Right lobe of liver (tissue), 6 donors: ENCODE measurements at regions not wholly inside any gene's neighbourhood (a gene's known extent, or its start where the extent isn't known, plus 50 kb on each side); places are given as distances from the start of the nearest gene placed in this dataset.
A peak's percentile ranks its signal among the peaks of the same experiment; 100 is the strongest.

Experiments
- ATAC-seq, 4 donors: fragments of 200-7000 bp; cut with Tn5 transposase; one replicate each; pipeline ENCODE4 v1.9.1; 2020; ENCODE audit warnings: mild to moderate bottlenecking in 4 of 4, moderate library complexity in 4 of 4
- DNase-seq, 3 donors: peaks; one replicate each; pipeline ENCODE4 v3.0.0-alpha.2; 2020
- H3K27ac ChIP-seq, 3 donors: fragments of 200-600 bp; one replicate each; pipeline ENCODE4 v1.8.0; 2022
- H3K27me3 ChIP-seq, 2 donors: fragments of 200-600 bp; one replicate each; pipeline ENCODE4 v1.8.0; 2022
- H3K36me3 ChIP-seq, 4 donors: fragments of 200-600 bp; sonication (generic) in 1 of 4; one replicate each; pipeline versions ENCODE4 v1.5.1 to v1.8.0; 2017 to 2022; ENCODE audit warnings: control low read depth in 1 of 4
- H3K4me1 ChIP-seq, 4 donors: fragments of 200-600 bp; sonication (generic) in 1 of 4; one replicate each; pipeline versions ENCODE4 v1.5.1 to v1.8.0; 2017 to 2022; ENCODE audit warnings: control low read depth in 1 of 4
- H3K4me3 ChIP-seq, 3 donors: fragments of 200-600 bp; one replicate each; pipeline ENCODE4 v1.8.0; 2022
- H3K9me3 ChIP-seq, 4 donors: fragments of 200-600 bp; sonication (generic) in 1 of 4; one replicate each; pipeline versions ENCODE4 v1.5.1 to v1.8.0; 2017 to 2022; ENCODE audit warnings: control low read depth in 1 of 4
- CTCF ChIP-seq, 4 donors: fragments of 200-600 bp in 3 of 4; fragments of 450-650 bp in 1 of 4; IDR thresholded peaks; one replicate each; pipeline versions ENCODE4 v1.5.1 to v1.8.0; 2016 to 2022; ENCODE audit warnings: antibody characterized with exemption in 4 of 4, mild to moderate bottlenecking in 2 of 4
- POLR2A ChIP-seq: fragments of 450-650 bp; IDR thresholded peaks from one replicate; pipeline ENCODE4 v1.6.1; 2017; ENCODE audit warnings: antibody characterized with exemption, mild to moderate bottlenecking
- whole genome bisulfite sequencing: methylation state at CpG from one replicate; pipeline ENCODE4 v1.1.6; 2018; ENCODE audit warnings: low coverage, low lambda C conversion rate; ENCODE audit not compliant: insufficient coverage; ENCODE audit errors: missing lambda C conversion rate; 5-methylcytosine and 5-hydroxymethylcytosine counted together
- intact Hi-C, 2 donors: fragments of 100-400 bp; cut with DNase I; formaldehyde crosslinking; loops; one replicate each; pipeline versions ENCODE4 v1.11.2 to v1.14.1; 2022
- donor health status: DM: no; HTN: yes; CAD: no.
- donor health status: DM: no; HTN: no; CAD: no.
- donor health status: DM: no; HTN: no; CAD: no.
- donor health status: DM: no; HTN: yes; CAD: no.
- donor health status: DM: no; HTN: yes; CAD: no.

DNA sequence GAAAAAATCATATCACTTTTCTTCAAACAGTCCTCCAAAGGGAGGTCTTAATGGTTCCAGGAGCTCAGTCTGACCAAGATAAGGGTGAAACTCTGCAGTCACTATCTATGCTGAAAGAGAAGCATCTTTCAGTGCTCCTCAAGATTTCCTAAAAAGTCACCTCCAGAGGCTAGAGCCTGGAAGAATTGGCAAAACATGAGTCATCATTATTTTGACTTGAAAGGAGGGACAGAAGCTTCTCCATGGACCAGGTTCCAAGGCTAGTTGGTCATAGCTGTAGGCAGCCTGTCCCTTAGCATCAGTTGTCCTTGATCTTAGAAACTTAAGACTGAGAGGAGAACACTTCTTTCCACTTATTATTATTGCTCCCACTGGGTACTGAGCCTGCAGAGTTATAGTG is 219.0 kb upstream of the ASIC2 start:
- DNase-seq (no peak), ATAC-seq (no peak)
- Histone ChIP-seq H3K4me1 (peaks cover 0 to 12% (median 5%) of the 10 kb centered on the region in 4 donors), H3K36me3 (no peaks in the 10 kb centered on the region), H3K9me3 (no peaks in the 10 kb centered on the region), H3K27me3 (no peaks in the 10 kb centered on the region), H3K4me3 (no peak overlapping the region), H3K27ac (no peak overlapping the region)
- no peak for TF ChIP-seq POLR2A
- TF ChIP-seq CTCF (IDR thresholded peaks at IDR 0.05): no peak
- intact Hi-C loops: no loop called here

DNA sequence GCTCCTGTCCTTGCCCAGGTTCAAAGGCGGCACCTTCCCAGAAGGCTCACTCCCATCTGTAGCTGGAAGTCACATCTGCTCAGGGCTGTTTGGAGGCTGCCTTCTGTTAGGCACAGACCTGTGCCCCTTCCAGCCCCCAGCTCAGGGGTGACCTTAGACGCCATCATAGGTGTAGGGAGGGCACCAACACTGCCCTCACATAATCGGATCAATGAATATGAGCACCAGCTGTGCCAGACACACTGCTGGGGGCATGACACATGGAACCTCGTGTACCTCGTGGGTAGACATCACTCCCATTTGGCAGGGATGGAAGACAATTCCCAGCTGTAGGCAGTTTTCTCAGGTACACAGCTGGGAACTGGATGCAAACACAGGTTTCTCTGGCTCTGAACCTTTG is 220.7 kb upstream of the ASIC2 start:
- intact Hi-C loops: no loop called here
- TF ChIP-seq POLR2A: no peak
- no peak overlapping the region for H3K4me3 ChIP-seq
- no peaks in the 10 kb centered on the region for H3K27me3 ChIP-seq
- ATAC-seq (peak in 2 of 4 donors; percentile 10 to 56), DNase-seq (peak in 1 of 3 donors; percentile 59)
- WGBS: 35% methylated on average over 2 of the region's 5 CpGs
- no peaks in the 10 kb centered on the region for H3K9me3 ChIP-seq
- H3K27ac ChIP-seq: peak overlapping the region in 1 of 3 donors; percentile 48
- no peaks in the 10 kb centered on the region for H3K36me3 ChIP-seq
- H3K4me1 ChIP-seq: peaks cover 0 to 12% (median 5%) of the 10 kb centered on the region in 4 donors

DNA sequence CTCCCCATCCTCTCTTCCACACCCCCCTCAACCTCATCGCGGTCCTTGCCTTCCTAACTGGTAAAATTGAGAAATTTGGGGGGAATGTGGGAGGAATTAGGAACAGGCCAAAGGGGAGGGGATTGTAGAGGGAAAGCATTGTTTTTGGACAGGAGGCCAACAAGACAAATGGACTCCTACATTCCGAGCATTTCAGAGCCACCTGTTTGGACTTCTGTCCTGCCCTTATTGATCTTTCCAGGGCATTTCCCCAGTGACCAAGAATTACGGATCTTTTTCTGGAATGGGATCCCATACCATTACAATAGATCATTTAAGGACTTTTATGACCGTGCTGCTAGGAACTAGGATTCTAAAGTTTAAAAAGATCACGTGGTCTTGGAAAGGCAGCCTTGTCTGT is 221.3 kb upstream of the ASIC2 start:
- intact Hi-C loops: no loop called here
- peak; percentile 32 to 86 (median 52) for ATAC-seq
- DNase-seq: no peak
- Histone ChIP-seq H3K9me3 (no peaks in the 10 kb centered on the region), H3K27me3 (no peaks in the 10 kb centered on the region), H3K36me3 (no peaks in the 10 kb centered on the region), H3K27ac (peak overlapping the region in 1 of 3 donors; percentile 59), H3K4me1 (peaks cover 0 to 12% (median 5%) of the 10 kb centered on the region in 4 donors), H3K4me3 (no peak overlapping the region)
- 38% methylated on average over 6 of the region's 6 CpGs for WGBS
- no peak for TF ChIP-seq POLR2A
- TF ChIP-seq CTCF (IDR thresholded peaks at IDR 0.05): no peak

DNA sequence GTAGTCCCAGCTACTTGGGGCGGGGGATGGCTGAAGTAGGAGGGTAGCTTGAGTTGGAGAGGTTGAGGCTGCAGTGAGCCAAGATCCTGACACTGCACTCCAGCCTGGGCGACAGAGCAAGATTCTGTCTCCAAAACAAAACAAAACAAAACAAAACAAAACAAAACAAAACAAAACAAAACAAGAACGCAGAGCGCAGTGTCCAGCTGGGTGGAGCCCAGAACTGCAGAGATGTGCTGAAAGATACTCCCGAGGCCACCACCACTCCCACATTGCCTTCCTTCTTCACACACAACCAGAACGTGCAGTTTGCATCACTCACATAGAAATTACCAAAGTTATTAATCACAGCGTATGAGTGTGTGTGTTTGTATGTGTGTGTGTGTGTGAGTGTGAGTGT is 222.9 kb upstream of the ASIC2 start:
- H3K27ac ChIP-seq: no peak overlapping the region
- no peak overlapping the region for H3K4me3 ChIP-seq
- no peaks in the 10 kb centered on the region for H3K9me3 ChIP-seq
- no peaks in the 10 kb centered on the region for H3K27me3 ChIP-seq
- WGBS: 68% methylated on average over 7 of the region's 7 CpGs
- H3K36me3 ChIP-seq: no peaks in the 10 kb centered on the region
- no peak for TF ChIP-seq POLR2A
- TF ChIP-seq CTCF (IDR thresholded peaks at IDR 0.05): no peak
- ATAC-seq (no peak), DNase-seq (no peak)
- intact Hi-C loops: no loop called here
- H3K4me1 ChIP-seq: peaks cover 0 to 12% (median 10%) of the 10 kb centered on the region in 4 donors

DNA sequence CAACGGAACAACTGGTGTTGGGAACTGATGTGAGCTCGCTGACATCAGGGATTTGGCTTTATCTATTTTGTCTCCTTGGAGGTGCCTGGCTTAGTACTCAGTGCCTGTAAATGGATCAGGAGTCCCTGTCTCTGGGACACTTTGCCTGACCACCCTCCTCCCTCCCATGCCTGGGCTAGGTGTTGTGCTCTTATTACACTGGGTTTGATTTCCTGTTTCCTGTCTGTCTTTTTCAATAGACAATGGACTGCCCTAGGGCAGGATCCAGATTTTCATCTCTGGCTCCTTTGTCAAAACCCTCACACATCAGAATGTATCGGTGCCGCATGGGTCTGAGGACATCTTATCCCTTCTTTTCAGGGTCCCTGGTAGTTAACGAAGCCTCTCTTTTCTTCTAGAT is 223.6 kb upstream of the ASIC2 start:
- ATAC-seq (no peak), DNase-seq (no peak)
- Histone ChIP-seq H3K27ac (no peak overlapping the region), H3K27me3 (no peaks in the 10 kb centered on the region), H3K36me3 (no peaks in the 10 kb centered on the region), H3K9me3 (no peaks in the 10 kb centered on the region), H3K4me1 (peaks cover 0 to 12% (median 10%) of the 10 kb centered on the region in 4 donors), H3K4me3 (no peak overlapping the region)
- intact Hi-C loops: no loop called here
- WGBS: 74% methylated on average over 3 of the region's 5 CpGs
- no peak for TF ChIP-seq CTCF (IDR thresholded peaks at IDR 0.05)
